K562 (cell line): ENCODE measurements at regions not wholly inside any gene's neighbourhood (a gene's known extent, or its start where the extent isn't known, plus 50 kb on each side); places are given as distances from the start of the nearest gene placed in this dataset.

ENCODE experiments used
- E2F1 ChIP-seq: sonication (generic); formaldehyde crosslinking; IDR thresholded peaks from 2 replicates; pipeline ENCODE4 v1.8.1; 2023; ENCODE audit warnings: mild to moderate bottlenecking, missing genetic modification reagents, moderate library complexity
- EZH2 ChIP-seq: IDR thresholded peaks from 2 replicates; pipeline ENCODE4 v1.6.1; 2012; ENCODE audit warnings: low read depth, mild to moderate bottlenecking, inconsistent platforms, low read length, borderline replicate concordance
- FOS ChIP-seq: IDR thresholded peaks from 3 replicates; pipeline ENCODE4 v1.6.1; 2011; ENCODE audit not compliant: insufficient read length; ENCODE audit errors: extremely low read depth
- L3MBTL2 ChIP-seq: fragments of 450-650 bp; IDR thresholded peaks from 2 replicates; pipeline ENCODE4 v1.6.1; 2016; ENCODE audit warnings: mild to moderate bottlenecking, moderate library complexity
- MECOM ChIP-seq: fragments of 250-450 bp; sonication (Bioruptor Pico); IDR thresholded peaks from 2 replicates; pipeline ENCODE4 v1.8.0; 2022; ENCODE audit warnings: inconsistent platforms
- MXI1 ChIP-seq: IDR thresholded peaks from 2 replicates; pipeline ENCODE4 v1.6.1; 2011; ENCODE audit warnings: low read depth, mild to moderate bottlenecking, improper control_type of control experiment, low read length
- POLR2AphosphoS2 ChIP-seq: IDR thresholded peaks from 2 replicates; pipeline ENCODE4 v1.6.1; 2012; ENCODE audit warnings: low read length, improper control_type of control experiment
- POLR2AphosphoS5 ChIP-seq: IDR thresholded peaks from 2 replicates; pipeline ENCODE4 v1.6.1; 2011; ENCODE audit warnings: mild to moderate bottlenecking, low read depth, low read length, moderate library complexity; ENCODE audit not compliant: control insufficient read depth, insufficient read depth
- SMC3 ChIP-seq: conservative IDR thresholded peaks from 2 replicates; pipeline ENCODE4 v1.6.1; 2011; ENCODE audit warnings: low read depth, low read length, improper control_type of control experiment; ENCODE audit not compliant: insufficient read depth
- TAF7 ChIP-seq: fragments of 450-650 bp; IDR thresholded peaks from 2 replicates; pipeline ENCODE4 v1.6.1; 2016; ENCODE audit warnings: missing genetic modification characterization, missing compliant biosample characterization
- ZNF512 ChIP-seq: IDR thresholded peaks from 2 replicates; pipeline ENCODE4 v1.6.1; 2016; ENCODE audit warnings: missing genetic modification characterization, missing compliant biosample characterization
- ZNF780A ChIP-seq: fragments of 250-450 bp; sonication (Bioruptor Pico); IDR thresholded peaks from 2 replicates; pipeline ENCODE4 v1.5.0; 2021; ENCODE audit warnings: mild to moderate bottlenecking
- TF ChIP-seq, protein P1 (sequence below): sonication (generic); formaldehyde crosslinking; IDR thresholded peaks from 2 replicates; pipeline ENCODE4 v1.8.1; 2023; ENCODE audit warnings: missing genetic modification reagents, mild to moderate bottlenecking, borderline replicate concordance
- TF ChIP-seq, protein P2 (sequence below): fragments of 450-650 bp; IDR thresholded peaks from 2 replicates; pipeline ENCODE4 v1.6.1; 2017; ENCODE audit warnings: mild to moderate bottlenecking, moderate library complexity

DNA sequence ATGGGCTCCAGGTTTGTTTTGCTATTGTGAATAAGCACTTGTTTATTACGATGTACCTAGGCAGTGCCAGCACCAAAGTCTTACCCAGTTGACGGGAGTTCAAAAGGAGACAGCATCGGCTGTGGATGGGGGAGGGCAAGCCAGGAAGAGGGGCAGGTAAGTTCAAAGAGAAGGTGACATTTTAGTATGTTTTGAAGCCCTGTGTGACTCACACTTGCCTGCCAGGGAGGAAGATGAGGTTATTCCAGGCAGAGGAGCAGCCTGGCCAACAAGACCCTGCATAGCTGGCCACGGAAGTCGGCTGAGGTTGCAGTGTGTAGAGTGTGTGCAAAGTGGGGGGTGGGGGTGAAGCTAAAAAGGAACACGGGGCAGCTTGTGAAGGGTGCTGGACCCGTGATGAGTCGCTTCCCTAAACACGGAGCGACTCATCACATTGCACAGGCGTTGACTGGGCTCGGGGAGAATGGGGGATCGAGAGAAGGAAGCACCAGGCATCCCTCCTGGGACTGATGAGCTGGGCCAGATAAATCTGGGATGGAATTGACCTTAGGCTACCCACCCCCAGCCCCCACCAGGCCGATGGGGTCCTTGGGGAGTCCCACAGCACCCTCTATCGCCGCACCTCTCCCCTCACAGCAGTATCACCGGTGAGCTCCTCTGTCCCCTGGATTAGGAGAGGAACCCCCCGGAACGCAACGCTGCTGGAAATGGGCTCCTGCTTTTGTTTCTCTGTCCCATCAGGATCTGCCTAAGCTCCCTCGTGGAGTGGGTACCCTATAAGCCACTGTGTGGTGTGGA is 97.9 kb upstream of the IKZF1 start:
- TF ChIP-seq ZNF512 (tag): no peak
- TF ChIP-seq EZH2: no peak
- TF ChIP-seq, protein P1, sequence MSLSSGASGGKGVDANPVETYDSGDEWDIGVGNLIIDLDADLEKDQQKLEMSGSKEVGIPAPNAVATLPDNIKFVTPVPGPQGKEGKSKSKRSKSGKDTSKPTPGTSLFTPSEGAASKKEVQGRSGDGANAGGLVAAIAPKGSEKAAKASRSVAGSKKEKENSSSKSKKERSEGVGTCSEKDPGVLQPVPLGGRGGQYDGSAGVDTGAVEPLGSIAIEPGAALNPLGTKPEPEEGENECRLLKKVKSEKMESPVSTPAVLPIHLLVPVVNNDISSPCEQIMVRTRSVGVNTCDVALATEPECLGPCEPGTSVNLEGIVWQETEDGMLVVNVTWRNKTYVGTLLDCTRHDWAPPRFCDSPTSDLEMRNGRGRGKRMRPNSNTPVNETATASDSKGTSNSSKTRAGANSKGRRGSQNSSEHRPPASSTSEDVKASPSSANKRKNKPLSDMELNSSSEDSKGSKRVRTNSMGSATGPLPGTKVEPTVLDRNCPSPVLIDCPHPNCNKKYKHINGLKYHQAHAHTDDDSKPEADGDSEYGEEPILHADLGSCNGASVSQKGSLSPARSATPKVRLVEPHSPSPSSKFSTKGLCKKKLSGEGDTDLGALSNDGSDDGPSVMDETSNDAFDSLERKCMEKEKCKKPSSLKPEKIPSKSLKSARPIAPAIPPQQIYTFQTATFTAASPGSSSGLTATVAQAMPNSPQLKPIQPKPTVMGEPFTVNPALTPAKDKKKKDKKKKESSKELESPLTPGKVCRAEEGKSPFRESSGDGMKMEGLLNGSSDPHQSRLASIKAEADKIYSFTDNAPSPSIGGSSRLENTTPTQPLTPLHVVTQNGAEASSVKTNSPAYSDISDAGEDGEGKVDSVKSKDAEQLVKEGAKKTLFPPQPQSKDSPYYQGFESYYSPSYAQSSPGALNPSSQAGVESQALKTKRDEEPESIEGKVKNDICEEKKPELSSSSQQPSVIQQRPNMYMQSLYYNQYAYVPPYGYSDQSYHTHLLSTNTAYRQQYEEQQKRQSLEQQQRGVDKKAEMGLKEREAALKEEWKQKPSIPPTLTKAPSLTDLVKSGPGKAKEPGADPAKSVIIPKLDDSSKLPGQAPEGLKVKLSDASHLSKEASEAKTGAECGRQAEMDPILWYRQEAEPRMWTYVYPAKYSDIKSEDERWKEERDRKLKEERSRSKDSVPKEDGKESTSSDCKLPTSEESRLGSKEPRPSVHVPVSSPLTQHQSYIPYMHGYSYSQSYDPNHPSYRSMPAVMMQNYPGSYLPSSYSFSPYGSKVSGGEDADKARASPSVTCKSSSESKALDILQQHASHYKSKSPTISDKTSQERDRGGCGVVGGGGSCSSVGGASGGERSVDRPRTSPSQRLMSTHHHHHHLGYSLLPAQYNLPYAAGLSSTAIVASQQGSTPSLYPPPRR (CRISPR knock-in tag): no peak
- TF ChIP-seq POLR2AphosphoS5: no peak
- TF ChIP-seq SMC3: no peak
- no peak for TF ChIP-seq POLR2AphosphoS2
- no peak for TF ChIP-seq MXI1
- TF ChIP-seq, protein P2, sequence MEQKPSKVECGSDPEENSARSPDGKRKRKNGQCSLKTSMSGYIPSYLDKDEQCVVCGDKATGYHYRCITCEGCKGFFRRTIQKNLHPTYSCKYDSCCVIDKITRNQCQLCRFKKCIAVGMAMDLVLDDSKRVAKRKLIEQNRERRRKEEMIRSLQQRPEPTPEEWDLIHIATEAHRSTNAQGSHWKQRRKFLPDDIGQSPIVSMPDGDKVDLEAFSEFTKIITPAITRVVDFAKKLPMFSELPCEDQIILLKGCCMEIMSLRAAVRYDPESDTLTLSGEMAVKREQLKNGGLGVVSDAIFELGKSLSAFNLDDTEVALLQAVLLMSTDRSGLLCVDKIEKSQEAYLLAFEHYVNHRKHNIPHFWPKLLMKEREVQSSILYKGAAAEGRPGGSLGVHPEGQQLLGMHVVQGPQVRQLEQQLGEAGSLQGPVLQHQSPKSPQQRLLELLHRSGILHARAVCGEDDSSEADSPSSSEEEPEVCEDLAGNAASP: no peak
- TF ChIP-seq E2F1 (CRISPR knock-in tag): no peak
- no peak for TF ChIP-seq MECOM
- no peak for TF ChIP-seq TAF7 (tag)
- no peak for TF ChIP-seq ZNF780A (CRISPR knock-in tag)
- no peak for TF ChIP-seq L3MBTL2
- TF ChIP-seq FOS: no peak
